ENCODE measurements at regions not wholly inside any gene's neighbourhood (a gene's known extent, or its start where the extent isn't known, plus 50 kb on each side); places are given as distances from the start of the nearest gene placed in this dataset.

DNA sequence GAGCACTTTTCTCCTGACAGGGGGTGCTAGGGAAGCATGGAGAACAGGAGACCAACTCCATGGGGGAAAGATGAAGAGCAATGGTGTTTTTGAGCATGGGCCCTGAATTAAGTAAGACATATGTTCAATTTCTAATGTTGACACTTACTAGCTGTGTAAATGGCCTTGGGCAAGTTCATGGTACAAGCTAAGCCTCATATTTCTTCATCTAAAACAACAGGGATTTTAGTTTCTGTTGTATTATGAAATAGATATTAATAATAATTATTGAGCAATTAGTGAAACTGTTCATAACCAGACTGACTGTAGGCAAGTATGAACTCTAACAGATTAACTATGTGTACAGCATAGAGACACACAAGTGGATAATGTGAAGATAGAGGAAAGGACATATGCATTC lies 515.0 kb upstream of the FAT1 start:
- FAIRE-seq (no peak), DNase-seq (ENCODE audit: low read depth, low spot score) (no peak)
- TF ChIP-seq, protein P1, sequence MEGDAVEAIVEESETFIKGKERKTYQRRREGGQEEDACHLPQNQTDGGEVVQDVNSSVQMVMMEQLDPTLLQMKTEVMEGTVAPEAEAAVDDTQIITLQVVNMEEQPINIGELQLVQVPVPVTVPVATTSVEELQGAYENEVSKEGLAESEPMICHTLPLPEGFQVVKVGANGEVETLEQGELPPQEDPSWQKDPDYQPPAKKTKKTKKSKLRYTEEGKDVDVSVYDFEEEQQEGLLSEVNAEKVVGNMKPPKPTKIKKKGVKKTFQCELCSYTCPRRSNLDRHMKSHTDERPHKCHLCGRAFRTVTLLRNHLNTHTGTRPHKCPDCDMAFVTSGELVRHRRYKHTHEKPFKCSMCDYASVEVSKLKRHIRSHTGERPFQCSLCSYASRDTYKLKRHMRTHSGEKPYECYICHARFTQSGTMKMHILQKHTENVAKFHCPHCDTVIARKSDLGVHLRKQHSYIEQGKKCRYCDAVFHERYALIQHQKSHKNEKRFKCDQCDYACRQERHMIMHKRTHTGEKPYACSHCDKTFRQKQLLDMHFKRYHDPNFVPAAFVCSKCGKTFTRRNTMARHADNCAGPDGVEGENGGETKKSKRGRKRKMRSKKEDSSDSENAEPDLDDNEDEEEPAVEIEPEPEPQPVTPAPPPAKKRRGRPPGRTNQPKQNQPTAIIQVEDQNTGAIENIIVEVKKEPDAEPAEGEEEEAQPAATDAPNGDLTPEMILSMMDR (optimal IDR thresholded peaks at IDR 0.05 in 1 of 3, IDR thresholded peaks at IDR 0.05 in 1 of 3, conservative IDR thresholded peaks at IDR 0.05 in 1 of 3; ENCODE audit: extremely low read depth in 1 of 3, insufficient read depth in 2 of 3, low read length in 3 of 3): no peak
- TF ChIP-seq EZH2 (IDR thresholded peaks at IDR 0.05; ENCODE audit: low read length): no peak
- H3K4me3 ChIP-seq (ENCODE audit: control insufficient read depth in 2 of 3, extremely low read depth in 1 of 3, insufficient read depth in 2 of 3, low read depth in 1 of 3, low read length in 3 of 3): no peak overlapping the region
- dilution Hi-C loops (cut with MboI; ENCODE audit: extremely low pct_ligation_motif_present, low sequenced_read_pairs): no loop called here
- no peak overlapping the region for H3K4me2 ChIP-seq (ENCODE audit: control insufficient read depth, extremely low read depth, insufficient read depth, low read depth, low read length)
- no peaks in the 10 kb centered on the region for H3K27me3 ChIP-seq (ENCODE audit: control insufficient read depth, extremely low read depth, insufficient read depth, low read length)
- no peaks in the 10 kb centered on the region for H3K4me1 ChIP-seq (ENCODE audit: control insufficient read depth, extremely low read depth, insufficient read depth, low read length)
- H3K9me1 ChIP-seq (ENCODE audit: control insufficient read depth, extremely low read depth, insufficient read depth, low read length): no peaks in the 10 kb centered on the region
- no peak overlapping the region for H3K9ac ChIP-seq (ENCODE audit: control insufficient read depth, extremely low read depth, insufficient read depth, low read length)
- no peaks in the 10 kb centered on the region for H3K79me2 ChIP-seq (ENCODE audit: control insufficient read depth, insufficient read depth, low read length)
- no peaks in the 10 kb centered on the region for H3K36me3 ChIP-seq (ENCODE audit: control insufficient read depth in 2 of 2, extremely low read depth in 1 of 2, insufficient read depth in 2 of 2, low read length in 2 of 2)
- no peak overlapping the region for H3K27ac ChIP-seq (ENCODE audit: control insufficient read depth, insufficient read depth, low read length)
- peaks cover 1% of the 10 kb centered on the region for H3K9me3 ChIP-seq (ENCODE audit: control insufficient read depth, low read depth, low read length)
- no peaks in the 10 kb centered on the region for H4K20me1 ChIP-seq (ENCODE audit: control insufficient read depth, extremely low read depth, insufficient read depth, low read length)
- no peak overlapping the region for H2AFZ ChIP-seq (ENCODE audit: control insufficient read depth, low read length)

DNA sequence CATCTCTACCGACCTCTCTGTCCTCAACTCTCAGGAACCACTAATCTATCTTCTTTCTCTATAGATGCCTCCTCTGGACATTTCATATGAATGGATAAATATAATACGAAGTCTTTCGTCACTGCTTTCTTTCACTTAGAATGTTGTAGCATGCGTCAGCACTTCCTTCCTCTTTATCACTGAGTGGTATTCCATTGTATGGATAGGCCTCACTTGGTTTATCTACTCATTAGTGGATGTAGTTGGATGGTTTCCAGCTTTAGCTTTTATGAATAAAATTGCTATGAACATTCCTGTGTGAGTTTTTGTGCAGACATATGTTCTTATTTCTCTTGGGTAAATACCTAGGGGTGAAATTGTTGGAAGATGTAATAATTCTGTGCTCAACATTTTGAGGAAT lies 528.2 kb upstream of the FAT1 start:
- no peak overlapping the region for H3K4me2 ChIP-seq (ENCODE audit: control insufficient read depth, extremely low read depth, insufficient read depth, low read depth, low read length)
- H3K36me3 ChIP-seq (ENCODE audit: control insufficient read depth in 2 of 2, extremely low read depth in 1 of 2, insufficient read depth in 2 of 2, low read length in 2 of 2): no peaks in the 10 kb centered on the region
- no peak overlapping the region for H3K27ac ChIP-seq (ENCODE audit: control insufficient read depth, insufficient read depth, low read length)
- no peaks in the 10 kb centered on the region for H3K9me1 ChIP-seq (ENCODE audit: control insufficient read depth, extremely low read depth, insufficient read depth, low read length)
- dilution Hi-C loops (cut with MboI; ENCODE audit: extremely low pct_ligation_motif_present, low sequenced_read_pairs): no loop called here
- no peak overlapping the region for H3K9ac ChIP-seq (ENCODE audit: control insufficient read depth, extremely low read depth, insufficient read depth, low read length)
- H3K27me3 ChIP-seq (ENCODE audit: control insufficient read depth, extremely low read depth, insufficient read depth, low read length): no peaks in the 10 kb centered on the region
- no peak overlapping the region for H2AFZ ChIP-seq (ENCODE audit: control insufficient read depth, low read length)
- no peaks in the 10 kb centered on the region for H3K4me1 ChIP-seq (ENCODE audit: control insufficient read depth, extremely low read depth, insufficient read depth, low read length)
- no peak overlapping the region for H3K4me3 ChIP-seq (ENCODE audit: control insufficient read depth in 2 of 3, extremely low read depth in 1 of 3, insufficient read depth in 2 of 3, low read depth in 1 of 3, low read length in 3 of 3)
- FAIRE-seq (no peak), DNase-seq (ENCODE audit: low read depth, low spot score) (no peak)
- TF ChIP-seq, protein P1 (optimal IDR thresholded peaks at IDR 0.05 in 1 of 3, IDR thresholded peaks at IDR 0.05 in 1 of 3, conservative IDR thresholded peaks at IDR 0.05 in 1 of 3; ENCODE audit: extremely low read depth in 1 of 3, insufficient read depth in 2 of 3, low read length in 3 of 3): no peak
- TF ChIP-seq EZH2 (IDR thresholded peaks at IDR 0.05; ENCODE audit: low read length): no peak
- no peaks in the 10 kb centered on the region for H3K79me2 ChIP-seq (ENCODE audit: control insufficient read depth, insufficient read depth, low read length)
- H3K9me3 ChIP-seq (ENCODE audit: control insufficient read depth, low read depth, low read length): no peaks in the 10 kb centered on the region
- no peaks in the 10 kb centered on the region for H4K20me1 ChIP-seq (ENCODE audit: control insufficient read depth, extremely low read depth, insufficient read depth, low read length)
